GM12878 (cell line): ENCODE measurements at regions not wholly inside any gene's neighbourhood (a gene's known extent, or its start where the extent isn't known, plus 50 kb on each side); places are given as distances from the start of the nearest gene placed in this dataset.

Experiments used
- ATAC-seq: fragments of 200-7000 bp; cut with Tn5 transposase; 3 replicates; pipeline ENCODE4 v1.9.1; 2020; ENCODE audit warnings: mild to moderate bottlenecking, moderate library complexity
- BruUV-seq: library from RNA; stranded (reverse); fragments of 400-500 nt; replicated peaks from 2 replicates; lab custom pipeline; 2021; lab: Mats Ljungman, UMichigan
- CTCF ChIA-PET: fragments of 300-600 bp; sonication (Branson Sonifier 250); formaldehyde crosslinking; extraction: SDS; loops from one replicate; lab custom pipeline; 2021; ENCODE audit warnings: inconsistent platforms; lab: Yijun Ruan, JAX
- POLR2A ChIA-PET: fragments of 350-600 bp; formaldehyde crosslinking; extraction: SDS; loops from one replicate; lab custom pipeline; 2021; ENCODE audit warnings: inconsistent platforms; lab: Charles Lee
- RAD21 ChIA-PET: fragments of 300-600 bp; sonication (Branson Sonifier 250); formaldehyde crosslinking; loops from one replicate; lab custom pipeline; 2023; ENCODE audit warnings: antibody characterized with exemption; ENCODE audit not compliant: unreplicated experiment; lab: Charles Lee
- SMC1A ChIA-PET: fragments of 300-600 bp; sonication (Branson Sonifier 250); formaldehyde crosslinking; loops from one replicate; lab custom pipeline; 2023; ENCODE audit not compliant: unreplicated experiment, uncharacterized antibody; lab: Charles Lee
- DNase-seq: peaks from one replicate; pipeline ENCODE4 v3.0.0-alpha.2; 2011; ENCODE audit warnings: low read depth, low spot score
- FAIRE-seq: peaks from 3 replicates; lab custom pipeline; 2011; peaks lifted over from hg19 to GRCh38; lab: Jason Lieb, UNC
- H2AFZ ChIP-seq: 2 replicates; pipeline ENCODE4 v1.6.0; 2011; ENCODE audit warnings: low read depth, low read length, control low read depth; ENCODE audit not compliant: control insufficient read depth
- H3K27ac ChIP-seq: 2 replicates; pipeline ENCODE4 v1.5.1; 2011; ENCODE audit warnings: control low read depth; ENCODE audit not compliant: control insufficient read depth, insufficient read depth
- H3K27me3 ChIP-seq, 2 experiments: replicated peaks in 1 of 2; 2 replicates each; pipeline versions ENCODE4 v1.6.0 to v1.6.1; 2011; ENCODE audit warnings: low read length in 1 of 2; ENCODE audit not compliant: control insufficient read depth in 2 of 2, insufficient read depth in 2 of 2
- H3K36me3 ChIP-seq, 2 experiments: 2 replicates each; pipeline ENCODE4 v1.5.1; 2011; ENCODE audit warnings: low read length in 1 of 2; ENCODE audit not compliant: control insufficient read depth in 2 of 2, insufficient read depth in 2 of 2
- H3K4me1 ChIP-seq: 2 replicates; pipeline ENCODE4 v1.6.1; 2011; ENCODE audit warnings: mild to moderate bottlenecking, low read length, moderate library complexity, mixed read lengths; ENCODE audit not compliant: control insufficient read depth, insufficient read depth
- H3K4me2 ChIP-seq: 2 replicates; pipeline ENCODE4 v1.6.0; 2011; ENCODE audit warnings: control low read depth; ENCODE audit not compliant: control insufficient read depth, insufficient read depth
- H3K4me3 ChIP-seq: fragments of 200-600 bp; sonication (generic); 2 replicates; pipeline ENCODE4 v1.5.1; 2016
- H3K79me2 ChIP-seq: 2 replicates; pipeline ENCODE4 v1.6.0; 2011; ENCODE audit warnings: low read length; ENCODE audit not compliant: control insufficient read depth, insufficient read depth
- H3K9ac ChIP-seq: 2 replicates; pipeline ENCODE4 v1.8.0; 2011; ENCODE audit warnings: low read length, control low read depth, mixed read lengths; ENCODE audit not compliant: control insufficient read depth, insufficient read depth
- H3K9me3 ChIP-seq: replicated peaks from 3 replicates; pipeline ENCODE4 v1.5.1; 2011; ENCODE audit warnings: mild to moderate bottlenecking, low read length; ENCODE audit not compliant: control insufficient read depth, insufficient read depth
- H4K20me1 ChIP-seq: 2 replicates; pipeline ENCODE4 v1.6.0; 2011; ENCODE audit not compliant: control insufficient read depth, insufficient read depth
- BCL11A ChIP-seq: IDR thresholded peaks from 2 replicates; pipeline ENCODE4 v1.6.1; 2011; ENCODE audit warnings: low read depth, low read length
- BMI1 ChIP-seq: fragments of 450-650 bp; IDR thresholded peaks from 2 replicates; pipeline ENCODE4 v1.6.1; 2016; ENCODE audit warnings: mild to moderate bottlenecking, moderate library complexity, borderline replicate concordance
- CHD4 ChIP-seq: fragments of 200-600 bp; sonication (generic); IDR thresholded peaks from 2 replicates; pipeline ENCODE4 v1.6.1; 2016; ENCODE audit warnings: mild to moderate bottlenecking
- CREB1 ChIP-seq: IDR thresholded peaks from 2 replicates; pipeline ENCODE4 v1.6.1; 2012; ENCODE audit warnings: low read depth, mild to moderate bottlenecking, inconsistent platforms
- E2F8 ChIP-seq: fragments of 450-650 bp; IDR thresholded peaks from 2 replicates; pipeline ENCODE4 v1.6.1; 2018; ENCODE audit warnings: mild to moderate bottlenecking, low read depth, moderate library complexity; ENCODE audit not compliant: partially characterized antibody
- MTA3 ChIP-seq: IDR thresholded peaks from 2 replicates; pipeline ENCODE4 v1.6.1; 2012; ENCODE audit warnings: low read length, inconsistent platforms, borderline replicate concordance
- MYB ChIP-seq: fragments of 150-350 bp; IDR thresholded peaks from 2 replicates; pipeline ENCODE4 v1.6.1; 2014; ENCODE audit warnings: mild to moderate bottlenecking, low read depth, low read length, borderline replicate concordance
- MYC ChIP-seq: IDR thresholded peaks from 2 replicates; pipeline ENCODE4 v1.6.1; 2011; ENCODE audit warnings: mild to moderate bottlenecking, low read length, moderate library complexity, inconsistent platforms; ENCODE audit not compliant: insufficient read depth, insufficient replicate concordance, insufficient read length, severe bottlenecking
- NBN ChIP-seq: fragments of 450-650 bp; IDR thresholded peaks from 2 replicates; pipeline ENCODE4 v1.6.1; 2016
- NRF1 ChIP-seq: conservative IDR thresholded peaks from 2 replicates; pipeline ENCODE4 v1.6.1; 2011; ENCODE audit warnings: mild to moderate bottlenecking, low read depth, low read length, improper control_type of control experiment
- RBBP5 ChIP-seq: fragments of 200-600 bp; sonication (generic); conservative IDR thresholded peaks from 2 replicates; pipeline ENCODE4 v1.6.1; 2016
- RELA ChIP-seq: fragments of 450-650 bp; IDR thresholded peaks from 2 replicates; pipeline ENCODE4 v1.8.0; 2014; ENCODE audit warnings: borderline replicate concordance; ENCODE audit not compliant: partially characterized antibody
- SMAD1 ChIP-seq: fragments of 450-650 bp; IDR thresholded peaks from 2 replicates; pipeline ENCODE4 v1.6.1; 2018; ENCODE audit warnings: mild to moderate bottlenecking, low read depth; ENCODE audit not compliant: partially characterized antibody
- SMAD5 ChIP-seq: IDR thresholded peaks from 2 replicates; pipeline ENCODE4 v1.6.1; 2016; ENCODE audit warnings: antibody characterized with exemption, low read depth
- ZBTB33 ChIP-seq: fragments of 450-650 bp; IDR thresholded peaks from 2 replicates; pipeline ENCODE4 v1.6.1; 2017; ENCODE audit warnings: mild to moderate bottlenecking
- WGBS: methylation state at CpG from one replicate; pipeline ENCODE4 v1.1.6; 2016; ENCODE audit warnings: low lambda C conversion rate; ENCODE audit not compliant: insufficient replicate concordance, insufficient coverage; ENCODE audit errors: missing lambda C conversion rate; 5-methylcytosine and 5-hydroxymethylcytosine counted together
- in situ Hi-C: fragments of 300-500 bp; cut with MboI; formaldehyde crosslinking; loops from 9 replicates; pipeline ENCODE4 v1.14.3; 2018; ENCODE audit warnings: mixed read lengths
- intact Hi-C: fragments of 100-400 bp; cut with micrococcal nuclease; formaldehyde crosslinking; loops from one replicate; pipeline ENCODE4 v1.14.2; 2022; ENCODE audit not compliant: unreplicated experiment

- no peak for TF ChIP-seq E2F8
- TF ChIP-seq NRF1, result no peak
- no peak for TF ChIP-seq SMAD5
- TF ChIP-seq RBBP5, result no peak
- no peak for TF ChIP-seq NBN
- no peak for TF ChIP-seq CHD4
- TF ChIP-seq BCL11A, result no peak
- TF ChIP-seq MYB, result no peak
- TF ChIP-seq BMI1, result no peak
- no peak for TF ChIP-seq CREB1
- TF ChIP-seq, all 136 proteins: peak for 0
Measured at GRCh38 chr5:101440173-101440572, 537.1 kb upstream of the ST8SIA4 start (continued).

- RAD21 ChIA-PET, result no interaction called here
- DNase-seq, result no peak
Measured at GRCh38 chr5:101437351-101437750, 534.3 kb upstream of the ST8SIA4 start.

More at GRCh38 chr5:101437351-101437750, 534.3 kb upstream of the ST8SIA4 start:
- SMC1A ChIA-PET, result no interaction called here
- intact Hi-C loops (no loop called here), in situ Hi-C loops (no loop called here)
- ATAC-seq (no peak), FAIRE-seq (no peak)
- no peak overlapping the region for H3K4me2 ChIP-seq
- H3K79me2 ChIP-seq, result no peaks in the 10 kb centered on the region
- no peak for TF ChIP-seq MTA3
- TF ChIP-seq NBN, result no peak
- no peak for TF ChIP-seq RELA
- TF ChIP-seq MYC, result no peak
- no peak for TF ChIP-seq SMAD1
- no peak for TF ChIP-seq ZBTB33
- H4K20me1 ChIP-seq, result no peaks in the 10 kb centered on the region
- H3K27ac ChIP-seq, result no peak overlapping the region
- no peaks in the 10 kb centered on the region for H3K27me3 ChIP-seq
- no peaks in the 10 kb centered on the region for H3K36me3 ChIP-seq
- H2AFZ ChIP-seq, result no peak overlapping the region
- CTCF ChIA-PET, result no interaction called here
- H3K4me3 ChIP-seq, result no peak overlapping the region
- H3K9ac ChIP-seq, result no peak overlapping the region
- no TSS peak for BruUV-seq
- no peaks in the 10 kb centered on the region for H3K4me1 ChIP-seq
- POLR2A ChIA-PET, result no interaction called here
- WGBS, result 24% methylated on average over 2 of the region's 2 CpGs
- H3K9me3 ChIP-seq, result no peaks in the 10 kb centered on the region
